Stimulated activated CD8-positive, alpha-beta memory T cell treated with anti-CD3 and anti-CD28 coated beads, Interleukin-15, amount 100 ng/mL, for 48 hours (primary cell): ENCODE measurements at regions not wholly inside any gene's neighbourhood (a gene's known extent, or its start where the extent isn't known, plus 50 kb on each side); places are given as distances from the start of the nearest gene placed in this dataset.

Source experiments
- DNase-seq, 2 donors: peaks; one replicate each; pipeline ENCODE4 v3.0.0-alpha.2; 2020; ENCODE audit warnings: low read depth in 2 of 2

DNA sequence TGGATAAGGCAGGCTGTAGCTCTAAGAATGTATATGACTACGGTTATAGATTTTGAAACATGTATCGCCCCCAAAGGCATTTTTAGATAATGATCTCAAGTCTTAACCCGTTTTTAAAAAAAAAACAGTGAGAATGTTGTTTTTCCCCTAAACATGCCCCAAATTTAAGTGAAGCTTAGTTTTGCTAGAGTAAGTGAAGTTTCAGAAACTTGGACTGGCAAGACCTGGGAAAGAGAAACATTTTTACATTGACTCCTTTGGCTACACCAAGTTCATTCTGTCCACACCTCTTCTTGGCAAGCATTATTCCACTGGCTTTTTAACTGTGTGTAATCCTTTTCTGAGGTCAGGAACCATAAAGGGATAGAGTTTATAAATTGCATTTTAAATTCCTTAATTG is 216.7 kb upstream of the CELF2 start:
- no peak for DNase-seq

DNA sequence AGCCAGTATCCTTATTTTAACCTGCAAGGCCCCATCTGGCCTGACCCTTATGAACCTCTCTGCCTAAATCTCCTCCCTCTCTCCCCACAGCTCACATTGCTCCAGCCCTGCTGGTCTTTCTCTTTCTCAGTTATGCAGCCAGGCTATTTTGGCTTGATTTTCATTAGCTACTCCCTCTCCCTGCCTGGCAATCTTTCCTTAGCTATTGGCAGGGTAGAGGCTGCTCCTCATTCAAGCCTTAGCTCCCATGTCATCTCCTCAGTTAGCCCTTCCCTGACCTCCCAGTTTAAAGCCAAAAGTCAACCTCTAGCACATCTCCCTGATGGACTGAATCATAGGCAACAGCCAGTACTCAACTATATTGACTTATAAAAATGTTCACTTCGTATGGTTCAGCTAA is 214.4 kb upstream of the CELF2 start:
- no peak for DNase-seq

DNA sequence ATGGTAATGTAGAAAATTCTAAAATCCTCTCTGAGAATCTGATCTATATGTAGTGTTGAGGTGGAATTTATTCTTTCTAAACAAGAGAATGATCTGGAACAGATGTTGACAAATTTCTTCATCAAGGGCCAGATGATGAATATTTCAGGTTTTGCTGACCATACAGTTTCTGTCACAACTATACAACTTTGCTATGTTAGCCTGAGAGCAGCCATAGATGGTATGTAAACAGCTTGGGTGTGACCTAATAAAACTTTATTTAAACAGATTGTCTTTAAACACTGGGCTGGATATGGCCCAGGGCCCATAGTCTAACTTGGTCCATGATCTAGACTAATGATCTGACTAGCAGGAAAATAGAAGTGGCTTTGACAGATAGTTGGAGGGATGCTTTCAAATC is 213.6 kb upstream of the CELF2 start:
- no peak for DNase-seq

DNA sequence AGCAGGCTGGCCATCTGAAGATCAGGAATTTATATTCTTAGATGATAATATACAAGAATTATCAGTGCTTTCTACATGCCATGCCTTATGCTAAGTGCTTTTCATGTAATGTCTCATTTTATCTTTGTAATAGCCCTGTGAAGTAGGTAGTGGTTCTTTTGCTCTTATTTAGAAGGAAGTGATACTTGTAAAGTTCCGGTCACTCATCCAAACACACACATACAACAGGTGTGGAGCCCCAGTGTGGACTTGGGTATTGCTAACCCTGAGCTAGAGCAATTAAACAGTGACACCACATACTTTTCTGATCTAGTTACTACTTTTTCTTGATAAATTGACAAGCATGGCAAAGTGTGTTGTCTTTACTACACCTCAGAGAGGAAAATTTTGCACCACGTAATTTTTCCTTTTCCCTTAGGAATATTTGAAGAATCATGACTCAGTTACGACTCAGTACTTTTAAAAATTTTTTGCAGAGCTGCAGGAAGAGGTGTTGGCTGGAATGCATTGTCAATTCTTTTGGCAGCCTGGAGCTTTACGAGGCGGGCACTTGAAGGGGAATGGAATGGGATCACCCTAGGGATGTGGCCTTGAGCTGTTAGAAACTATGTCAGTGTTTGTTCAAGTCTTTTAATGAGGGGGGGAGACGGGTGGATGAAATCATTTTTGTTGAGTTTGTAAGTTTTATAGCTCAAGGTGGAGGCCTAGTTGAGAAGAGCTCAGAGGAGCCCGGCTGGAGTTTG is 212.5 kb upstream of the CELF2 start:
- DNase-seq, result no peak

DNA sequence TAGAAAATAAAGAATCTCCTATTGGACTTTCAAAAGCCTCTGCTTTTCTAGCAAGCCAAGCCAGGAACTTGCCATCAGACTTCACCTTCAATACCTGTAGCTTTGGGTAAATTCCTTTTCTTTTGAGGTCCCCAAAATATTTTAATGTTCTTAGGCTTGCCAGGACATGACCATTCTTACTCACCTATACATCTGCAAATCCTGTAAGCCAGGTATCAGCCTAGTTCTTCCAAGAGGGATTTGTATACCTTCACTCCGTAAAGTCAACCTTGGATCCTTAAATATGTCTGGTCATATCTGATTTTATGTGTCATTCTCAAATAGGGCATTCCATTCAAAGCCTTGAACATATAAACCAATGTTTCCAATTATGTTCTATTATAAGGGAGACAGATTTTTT is 210.6 kb upstream of the CELF2 start:
- no peak for DNase-seq

DNA sequence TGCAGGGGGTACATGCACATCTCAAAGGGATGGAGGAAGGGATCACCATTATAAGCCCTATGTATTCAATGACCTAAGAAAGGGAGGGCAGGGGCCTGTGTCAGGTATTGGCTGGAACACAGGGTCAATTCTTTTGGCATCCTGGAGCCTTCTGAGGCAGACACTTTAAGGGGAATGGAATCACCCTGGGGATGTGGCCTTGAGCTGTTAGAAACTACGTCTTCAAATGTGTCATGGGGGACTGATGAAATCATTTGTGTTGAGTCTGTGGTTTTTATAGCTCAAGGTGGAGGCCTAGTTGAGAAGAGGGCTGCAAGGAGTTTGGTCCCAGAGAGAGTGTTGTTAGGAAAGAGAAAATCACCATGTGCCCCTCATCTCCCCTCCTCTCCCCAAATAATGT is 206.1 kb upstream of the CELF2 start:
- no peak for DNase-seq

DNA sequence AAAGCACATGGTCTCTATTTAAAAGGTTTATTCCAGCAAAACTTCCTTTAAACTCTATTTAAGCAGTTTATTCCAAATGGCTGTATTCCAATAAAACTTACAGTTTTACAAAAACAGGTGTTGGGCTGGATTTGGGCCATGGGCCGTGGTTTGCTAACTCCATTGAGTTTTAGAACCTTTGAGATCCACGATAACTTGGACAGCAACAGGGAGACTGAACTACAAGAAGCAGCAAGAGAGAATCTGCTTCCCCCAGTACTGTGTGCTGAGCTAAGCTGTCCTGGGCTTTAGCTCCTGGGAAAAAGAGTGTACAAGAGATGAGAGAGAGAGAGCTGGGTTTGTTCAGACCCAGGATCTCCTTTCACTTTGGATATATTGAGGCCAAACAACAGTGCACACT is 204.0 kb upstream of the CELF2 start:
- DNase-seq, result no peak

DNA sequence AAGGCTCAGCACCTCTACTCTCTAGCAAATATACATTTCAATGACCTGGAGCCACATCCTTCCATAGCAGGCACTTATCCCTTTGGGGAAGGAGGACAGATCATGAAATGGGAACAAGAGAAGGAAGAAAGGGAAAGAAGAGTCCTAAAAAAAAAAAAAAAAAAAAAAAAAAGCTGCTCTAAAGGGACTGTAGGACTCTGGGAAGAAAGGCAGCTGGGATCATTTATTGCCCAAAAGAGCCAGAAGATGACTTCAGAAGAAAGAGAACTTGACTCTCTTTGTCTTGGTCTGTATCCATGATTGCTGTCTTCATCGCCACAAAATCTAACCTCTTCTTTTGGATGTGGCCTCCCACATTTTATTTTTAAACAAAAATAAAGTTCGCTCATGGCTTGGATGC is 203.6 kb upstream of the CELF2 start:
- no peak for DNase-seq

DNA sequence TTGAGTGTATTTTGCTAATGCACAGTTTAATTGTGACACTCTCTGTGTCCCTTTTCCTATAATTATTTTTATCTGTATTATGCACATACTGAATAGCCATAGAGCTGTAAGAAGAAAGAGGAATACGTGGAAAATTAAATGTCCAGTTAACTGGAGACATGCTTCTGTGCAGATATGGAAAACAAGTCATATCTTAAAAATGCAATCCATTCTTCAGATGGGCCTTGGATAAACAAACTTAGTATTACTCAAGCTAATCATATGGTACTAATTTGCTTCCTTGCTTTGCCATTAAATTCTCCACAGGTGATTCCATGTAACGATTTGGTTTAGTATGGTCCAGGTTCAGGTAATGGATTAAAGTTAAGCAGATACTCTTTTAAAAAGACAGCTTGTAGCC is 201.2 kb upstream of the CELF2 start:
- DNase-seq, result no peak

DNA sequence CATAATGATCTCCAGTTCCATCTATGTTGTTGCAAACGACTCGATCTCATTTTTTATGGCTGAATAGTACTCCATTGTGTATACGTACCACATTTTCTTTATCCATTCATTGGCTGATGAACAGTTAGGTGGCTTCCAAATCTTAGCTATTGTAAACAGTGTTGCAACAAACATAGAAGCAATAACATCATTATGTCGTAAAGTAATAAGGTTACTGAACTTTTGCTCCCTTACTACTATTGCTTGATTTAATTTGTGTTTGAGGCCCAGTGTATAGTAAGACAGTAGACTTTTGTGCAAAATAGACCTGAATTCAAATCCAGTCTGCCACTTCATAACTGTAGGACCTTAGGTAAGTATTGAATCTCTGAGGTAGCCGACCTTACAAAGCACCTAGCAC is 200.1 kb upstream of the CELF2 start:
- no peak for DNase-seq

DNA sequence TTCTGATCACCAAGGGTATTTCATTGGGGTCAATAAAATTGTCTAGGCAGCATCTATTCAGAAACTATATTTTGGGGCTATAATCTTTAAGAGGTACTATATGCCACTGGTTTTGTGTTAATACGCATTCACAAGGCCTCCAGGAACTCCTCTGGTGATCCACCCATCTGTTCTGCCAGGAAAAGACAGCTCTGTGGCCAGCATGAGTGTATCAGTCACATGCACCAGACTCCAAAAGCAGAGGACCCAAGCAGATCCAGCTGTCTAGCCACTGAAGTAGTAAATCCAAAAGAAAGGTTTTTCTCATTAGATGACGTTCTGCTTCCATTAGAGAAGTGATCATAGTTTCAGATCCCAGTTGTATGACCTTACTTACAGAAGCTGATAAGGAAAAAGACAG is 199.6 kb upstream of the CELF2 start:
- DNase-seq, result no peak

DNA sequence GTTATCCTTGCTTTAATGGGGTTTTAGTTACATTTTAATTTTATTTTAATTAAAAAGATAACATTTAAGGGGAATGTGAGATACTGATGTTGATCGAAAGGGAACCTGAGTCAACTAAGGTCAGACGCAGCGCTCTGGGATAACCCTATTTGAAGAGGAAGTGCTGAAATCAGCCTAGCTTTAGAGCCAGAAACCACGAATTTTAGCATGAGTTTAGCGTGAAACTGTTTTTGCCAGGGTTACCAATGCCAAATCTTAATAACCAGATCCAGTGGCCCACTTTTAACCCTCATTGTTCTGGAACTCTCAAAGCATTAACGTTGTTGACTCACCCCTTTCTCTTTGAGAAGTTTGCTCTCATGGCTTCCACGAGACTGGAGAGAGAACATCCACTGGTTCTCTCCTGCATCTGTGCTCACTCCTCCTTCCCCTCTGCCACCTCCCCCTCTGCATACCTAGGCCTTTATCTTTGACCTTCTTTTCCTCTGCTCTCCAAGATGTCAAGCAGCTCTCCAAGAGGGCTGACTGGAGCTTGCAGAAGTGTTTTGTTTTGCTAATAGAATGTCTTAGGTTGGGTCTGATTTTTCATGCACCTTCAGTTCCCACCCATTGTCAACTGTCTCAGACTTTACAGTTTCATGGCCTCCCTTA is 198.3 kb upstream of the CELF2 start:
- DNase-seq, result no peak

DNA sequence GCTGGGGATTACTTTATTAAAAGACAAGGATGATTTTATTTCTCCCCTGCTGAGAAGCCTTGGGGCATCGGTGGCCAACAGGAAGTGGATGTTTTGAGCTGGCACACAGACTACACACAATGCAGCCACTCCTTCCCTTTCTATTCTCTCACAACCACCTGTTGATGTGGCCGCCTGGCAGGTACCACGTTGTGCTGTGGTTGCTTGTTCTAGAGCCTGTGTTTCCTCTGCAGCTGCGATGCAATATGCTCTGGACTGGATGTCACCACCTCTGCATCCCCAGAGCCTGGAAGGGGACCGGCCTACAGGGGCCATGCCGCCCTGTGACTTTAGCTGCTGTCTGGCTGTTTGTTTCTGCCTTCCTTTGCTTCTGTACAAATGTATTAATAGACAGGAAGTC is 195.7 kb upstream of the CELF2 start:
- DNase-seq, result no peak

DNA sequence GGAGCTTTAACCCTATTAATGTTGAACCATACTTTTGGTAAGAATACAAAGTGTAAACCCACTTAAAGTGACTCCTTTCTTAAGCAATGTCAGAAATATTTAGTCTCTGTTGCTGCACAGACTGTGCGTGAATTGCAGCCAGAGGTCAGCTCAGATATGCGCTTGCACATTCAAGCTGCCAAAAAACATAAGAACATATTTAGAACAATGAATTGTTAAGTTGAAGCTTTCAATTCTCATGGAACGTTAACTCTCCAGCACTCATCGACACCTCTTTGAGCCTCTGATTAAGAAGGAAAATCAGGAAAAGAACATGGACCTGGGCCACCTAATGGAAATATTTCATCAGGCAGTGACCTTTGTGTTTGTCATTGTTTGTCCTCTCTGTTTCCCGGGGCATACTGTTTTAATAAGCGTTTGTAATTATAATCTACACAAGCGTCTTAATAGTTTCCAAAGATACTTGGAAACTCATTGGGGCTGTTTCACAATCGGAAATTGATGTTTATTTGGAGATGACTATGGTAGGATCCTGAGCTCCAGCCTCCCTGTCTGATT is 193.0 kb upstream of the CELF2 start:
- DNase-seq, result no peak

DNA sequence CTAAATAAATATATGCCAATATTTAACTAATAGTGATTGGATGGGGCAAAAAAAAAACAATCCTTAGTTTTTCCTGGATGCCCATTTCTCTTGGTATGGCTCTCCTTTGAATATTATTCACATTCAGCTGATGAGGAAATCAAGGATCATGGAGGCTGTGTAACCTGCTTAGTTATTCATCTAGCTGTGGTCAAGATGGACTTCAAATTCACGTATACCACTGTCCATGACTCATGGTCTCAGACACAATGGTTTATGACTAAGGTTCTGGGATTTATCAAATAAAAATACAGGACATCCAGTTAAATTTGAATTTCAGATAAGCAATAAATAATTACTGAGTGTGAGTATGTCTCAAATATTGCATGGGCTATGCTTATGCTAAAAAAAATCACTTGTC is 191.5 kb upstream of the CELF2 start:
- DNase-seq, result no peak

DNA sequence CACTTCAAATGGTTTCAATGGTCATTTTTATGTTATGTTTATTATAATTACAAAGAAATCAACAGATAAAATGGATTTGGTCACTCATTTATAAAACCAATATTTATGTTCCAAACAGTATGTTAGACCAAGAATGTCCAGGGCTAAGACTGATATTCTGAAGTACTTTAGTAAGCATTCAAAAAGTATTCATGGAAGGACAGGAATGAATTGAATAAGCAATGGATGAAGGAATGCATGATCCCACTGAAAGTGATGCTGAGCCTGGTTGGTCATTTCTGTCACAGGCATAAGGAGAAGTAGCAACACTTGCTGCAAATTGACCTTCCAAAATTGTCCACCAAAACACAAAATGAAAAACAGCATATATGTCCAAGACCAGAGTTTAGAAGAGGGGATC is 189.0 kb upstream of the CELF2 start:
- DNase-seq, result no peak

DNA sequence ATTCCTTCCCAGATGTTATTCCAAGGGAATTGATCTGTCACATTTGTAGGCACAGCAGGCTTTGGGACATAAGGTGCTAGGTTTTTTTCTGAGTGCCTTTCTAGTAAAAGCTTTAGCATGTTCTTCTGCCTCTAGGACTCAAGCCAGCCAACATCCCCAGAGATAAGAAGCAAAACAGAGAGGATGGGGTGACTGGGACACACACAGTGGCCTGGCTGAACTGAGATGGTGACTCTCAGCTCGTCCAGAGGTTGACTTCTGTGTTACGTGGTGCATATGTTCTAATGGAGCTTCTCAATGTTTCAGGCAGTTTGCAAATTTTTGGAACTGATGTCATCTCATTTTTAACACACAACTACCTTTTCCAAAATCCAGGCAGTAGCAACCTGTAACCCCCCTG is 188.1 kb upstream of the CELF2 start:
- no peak for DNase-seq

DNA sequence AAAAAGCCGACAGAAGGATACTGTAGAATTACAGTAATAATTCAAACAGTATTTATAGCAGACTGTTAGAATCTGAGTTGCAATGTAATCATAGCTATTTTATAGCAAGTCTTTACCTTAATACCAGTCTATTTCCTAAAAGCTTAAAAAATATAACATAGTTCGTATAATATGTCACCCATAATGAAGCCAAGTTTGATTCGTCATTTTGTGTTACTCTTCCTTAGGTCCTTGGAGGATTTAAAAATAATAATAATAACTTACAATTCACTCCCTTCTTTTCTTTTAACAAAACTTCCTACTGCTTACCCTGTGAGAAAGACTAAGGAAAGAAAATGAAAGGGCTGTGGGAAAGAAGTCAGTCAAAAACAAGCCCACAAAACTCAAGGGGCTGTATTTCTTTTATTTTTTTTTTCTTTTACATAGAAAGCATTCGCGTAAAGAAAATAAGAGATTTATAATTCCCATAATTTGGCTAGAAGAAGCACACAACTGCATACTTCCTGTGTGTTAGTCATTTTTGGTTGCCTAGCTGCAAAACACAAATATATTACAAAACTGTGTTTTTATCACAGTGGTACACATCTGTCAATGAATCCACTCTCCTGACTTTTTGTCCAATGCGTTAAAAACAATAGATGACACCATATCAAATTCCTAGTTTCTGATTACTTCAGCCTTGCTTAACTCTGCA is 187.2 kb upstream of the CELF2 start:
- DNase-seq, result no peak

DNA sequence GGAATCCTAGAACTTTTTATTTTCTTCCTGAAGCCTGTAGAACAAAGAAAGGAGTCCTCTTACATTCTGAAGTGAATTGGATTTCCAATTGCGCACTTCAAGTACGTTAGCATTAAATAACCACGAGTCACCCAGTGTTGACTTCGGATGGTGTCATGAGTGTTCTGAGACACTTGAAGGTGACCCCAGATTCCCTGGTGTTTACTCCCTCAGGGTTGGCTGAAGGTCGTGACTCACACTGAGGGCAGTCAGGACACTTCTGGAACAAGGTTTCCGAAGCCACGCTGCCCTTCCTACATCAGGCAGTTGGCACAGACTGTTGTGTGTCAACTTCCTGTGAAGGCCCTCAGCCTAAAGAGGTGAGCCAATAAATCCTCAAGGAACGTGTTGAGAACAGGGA is 186.6 kb upstream of the CELF2 start:
- DNase-seq, result no peak

DNA sequence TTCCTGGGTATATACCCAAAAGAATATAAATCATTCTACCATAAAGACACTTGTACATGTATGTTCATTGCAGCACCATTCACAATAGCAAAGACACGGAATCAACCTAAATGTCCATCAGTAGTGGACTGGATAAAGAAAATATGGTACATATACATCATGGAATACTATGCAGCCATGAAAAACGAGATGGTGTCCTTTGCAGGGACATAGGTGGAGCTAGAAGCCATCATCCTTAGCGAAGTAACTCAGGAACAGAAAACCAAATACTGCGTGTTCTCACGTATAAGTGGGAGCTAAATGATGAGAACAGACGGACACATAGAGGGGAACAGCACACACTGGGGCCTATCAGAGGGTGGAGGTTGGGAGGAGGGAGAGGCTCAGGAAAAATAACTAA is 183.7 kb upstream of the CELF2 start:
- no peak for DNase-seq

DNA sequence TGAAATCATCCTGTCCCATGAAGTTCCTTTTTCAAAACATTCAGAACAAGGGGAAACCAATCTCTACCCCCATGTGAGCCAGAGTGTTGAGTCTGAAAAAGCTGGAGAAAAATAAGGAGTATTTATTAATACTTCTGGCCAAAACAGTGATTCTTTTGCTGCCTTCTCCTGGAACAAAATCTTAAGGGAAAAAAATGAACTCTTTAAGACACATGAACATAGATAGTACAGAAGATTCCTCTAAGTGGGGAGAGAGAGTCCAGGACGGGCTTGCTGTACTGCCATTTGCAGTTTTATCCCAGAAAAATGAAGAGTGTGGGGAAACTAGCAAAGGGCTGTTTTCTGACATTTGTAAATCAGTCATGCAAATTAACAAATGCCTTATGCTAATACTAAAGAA is 173.4 kb upstream of the CELF2 start:
- DNase-seq, result no peak

DNA sequence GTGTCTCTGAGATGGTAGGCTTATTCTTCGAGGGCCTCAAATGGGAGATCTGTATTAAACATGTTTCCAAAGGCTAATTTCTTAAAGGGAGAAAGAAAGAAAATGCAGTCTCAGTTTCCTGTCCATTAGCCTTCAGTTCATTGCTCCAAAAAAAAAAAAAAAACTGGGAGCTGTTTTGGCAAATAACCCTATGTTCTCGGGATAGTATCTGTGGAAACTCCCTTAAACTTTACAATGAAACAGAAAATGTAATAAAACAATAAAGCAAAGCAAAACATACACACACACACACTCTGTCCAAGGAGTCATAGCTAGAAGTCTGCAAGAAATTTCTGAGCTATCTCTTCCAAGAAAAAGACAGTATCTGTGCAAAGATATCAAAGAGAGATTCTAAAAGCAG is 172.5 kb upstream of the CELF2 start:
- no peak for DNase-seq
